Jurkat, Clone E6-1 (cell line): ENCODE measurements at regions not wholly inside any gene's neighbourhood (a gene's known extent, or its start where the extent isn't known, plus 50 kb on each side); places are given as distances from the start of the nearest gene placed in this dataset.

Experiments
- DNase-seq: peaks from one replicate; pipeline ENCODE4 v3.0.0-alpha.2; 2011; ENCODE audit warnings: low read depth, low spot score
- H3K4me3 ChIP-seq: 2 replicates; pipeline ENCODE4 v1.5.1; 2011; ENCODE audit warnings: mild to moderate bottlenecking, low read length, control low read depth, moderate library complexity

- no peak for DNase-seq
- no peak overlapping the region for H3K4me3 ChIP-seq
Observed at GRCh38 chr12:17372508-17372907, 717.5 kb downstream of the RERGL start.

DNA sequence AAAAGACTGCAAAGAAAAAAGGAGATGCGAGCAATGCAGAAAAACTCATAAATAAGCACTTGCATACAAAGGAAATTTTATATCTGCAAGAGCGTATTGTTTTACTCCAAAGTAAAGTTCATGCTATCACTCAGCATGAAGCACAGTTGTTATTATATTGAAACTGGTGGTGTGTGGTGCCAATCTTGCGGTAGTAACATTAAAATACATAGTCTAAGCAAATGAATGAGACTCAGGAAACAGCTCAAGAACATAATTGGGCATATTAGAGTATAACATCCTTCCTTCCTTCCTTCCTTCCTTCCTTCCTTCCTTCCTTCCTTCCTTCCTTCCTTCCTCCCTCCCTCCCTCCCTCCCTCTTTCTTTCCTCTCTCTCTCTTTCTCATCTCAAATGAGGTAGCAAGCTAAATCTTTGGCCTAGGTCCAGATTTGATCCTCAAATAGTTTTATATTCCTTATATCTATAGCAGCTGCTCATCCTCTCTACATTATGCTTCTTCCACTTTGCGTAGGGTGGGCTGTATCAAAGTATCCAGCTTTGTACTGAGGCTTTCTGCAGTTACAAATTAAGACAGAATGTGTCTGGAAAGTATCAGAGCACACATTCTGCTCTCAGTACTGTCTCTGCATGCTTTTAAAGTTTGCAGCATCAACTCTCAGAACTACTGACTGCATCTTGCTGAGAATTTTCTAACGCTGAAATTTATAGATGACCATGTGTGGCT lies 718.3 kb downstream of the RERGL start:
- no peak for DNase-seq
- no peak overlapping the region for H3K4me3 ChIP-seq

DNA sequence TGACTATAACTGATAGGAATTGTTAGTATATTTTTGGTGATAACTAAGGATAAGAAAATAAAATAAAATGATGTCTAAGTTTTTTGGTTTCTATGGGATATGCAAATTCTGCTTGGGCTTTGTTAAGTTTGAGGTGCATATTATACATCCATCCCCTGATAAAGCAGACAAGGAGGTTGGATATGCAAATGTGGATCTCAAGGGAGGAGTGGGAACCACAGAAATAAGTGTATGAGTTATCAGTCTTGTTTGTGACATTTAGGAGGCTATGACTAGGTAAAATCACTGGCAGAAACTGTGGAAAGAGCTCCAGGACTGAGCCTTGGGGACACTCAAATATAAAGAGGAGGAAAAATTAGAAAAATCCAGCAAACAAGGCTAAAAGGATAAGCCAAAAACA lies 719.4 kb downstream of the RERGL start:
- DNase-seq: no peak
- no peak overlapping the region for H3K4me3 ChIP-seq

- DNase-seq: no peak
- no peak overlapping the region for H3K4me3 ChIP-seq
Observed at GRCh38 chr12:17369556-17369955, 720.4 kb downstream of the RERGL start.

GRCh38 chr12:17361224-17361623 lies 728.8 kb downstream of the RERGL start:
- DNase-seq: no peak

GRCh38 chr12:17358835-17359234 lies 731.2 kb downstream of the RERGL start:
- no peak overlapping the region for H3K4me3 ChIP-seq
- no peak for DNase-seq

More at GRCh38 chr12:17361224-17361623, 728.8 kb downstream of the RERGL start:
- H3K4me3 ChIP-seq: no peak overlapping the region

DNA sequence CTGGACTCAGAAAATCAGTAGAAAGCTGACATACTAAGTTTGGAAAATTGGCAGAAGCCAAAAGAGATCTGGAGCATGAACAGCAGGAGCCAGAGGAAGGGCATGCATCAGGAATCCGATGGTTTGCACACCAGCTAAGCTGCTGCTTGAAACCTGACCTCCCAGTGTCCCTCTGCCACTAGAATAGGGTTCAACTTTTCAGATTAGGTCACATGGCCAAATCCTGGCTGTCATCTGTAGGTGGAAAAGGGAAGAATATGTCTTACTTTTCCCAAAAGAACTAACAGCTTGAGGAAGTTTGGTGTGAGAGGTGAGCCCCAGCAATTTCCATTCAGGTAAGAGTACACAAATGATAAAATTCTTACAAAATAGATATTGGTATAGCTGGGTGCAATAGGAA lies 732.6 kb downstream of the RERGL start:
- no peak for DNase-seq

GRCh38 chr12:17352164-17352563 lies 737.8 kb downstream of the RERGL start:
- DNase-seq: no peak
- H3K4me3 ChIP-seq: no peak overlapping the region

More for the DNA sequence above, 732.6 kb downstream of the RERGL start:
- H3K4me3 ChIP-seq: no peak overlapping the region

DNA sequence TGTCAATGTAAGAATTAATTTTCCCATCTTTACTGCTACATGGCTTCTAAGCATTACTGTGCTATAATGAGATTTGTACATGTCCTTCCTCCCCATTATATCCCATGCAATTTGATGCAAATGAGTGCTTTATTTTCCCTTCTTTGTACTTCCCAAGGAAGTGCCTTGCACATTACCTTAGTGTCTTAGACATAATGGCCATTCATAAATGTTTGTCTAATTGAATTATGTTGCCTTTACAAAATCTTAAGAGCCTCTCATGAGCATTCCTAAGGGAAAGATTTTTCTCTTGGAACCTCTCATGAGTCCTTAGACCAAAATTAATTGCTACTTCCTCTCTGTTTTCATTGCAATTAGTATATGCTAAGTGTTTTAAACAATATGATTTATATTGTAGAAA lies 741.7 kb downstream of the RERGL start:
- no peak for DNase-seq
- no peak overlapping the region for H3K4me3 ChIP-seq

GRCh38 chr12:17344649-17345048 lies 738.7 kb upstream of the LMO3 start:
- no peak for DNase-seq
- no peak overlapping the region for H3K4me3 ChIP-seq

DNA sequence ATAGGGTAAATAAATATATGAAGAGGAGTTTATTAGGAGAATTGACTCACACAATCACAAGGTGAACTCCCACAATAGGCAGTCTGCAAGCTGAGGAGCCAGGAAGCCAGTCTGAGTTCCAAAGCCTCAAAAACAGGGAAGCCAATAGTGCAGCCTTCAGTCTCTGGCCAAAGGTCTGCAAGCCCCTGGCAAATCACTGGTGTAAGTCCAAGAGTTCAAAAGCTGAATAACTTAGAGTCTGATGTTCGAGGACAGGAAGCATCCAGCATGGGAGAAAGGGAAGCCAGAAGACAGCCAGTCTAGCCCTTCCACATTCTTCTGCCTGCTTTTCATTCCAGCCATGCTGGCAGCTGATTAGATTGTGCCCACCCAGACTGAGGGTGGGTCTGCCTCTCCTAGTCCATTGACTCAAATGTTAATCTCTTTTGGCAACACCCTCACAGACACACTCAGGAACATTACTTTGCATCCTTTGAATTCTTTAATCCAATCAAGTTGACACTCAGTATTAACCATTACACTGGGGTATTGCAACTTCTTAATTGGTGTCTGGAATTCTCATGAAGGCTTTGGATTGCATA lies 736.5 kb upstream of the LMO3 start:
- DNase-seq: no peak
- no peak overlapping the region for H3K4me3 ChIP-seq

- no peak for DNase-seq
- H3K4me3 ChIP-seq: no peak overlapping the region
Observed at GRCh38 chr12:17335487-17335886, 729.5 kb upstream of the LMO3 start.

DNA sequence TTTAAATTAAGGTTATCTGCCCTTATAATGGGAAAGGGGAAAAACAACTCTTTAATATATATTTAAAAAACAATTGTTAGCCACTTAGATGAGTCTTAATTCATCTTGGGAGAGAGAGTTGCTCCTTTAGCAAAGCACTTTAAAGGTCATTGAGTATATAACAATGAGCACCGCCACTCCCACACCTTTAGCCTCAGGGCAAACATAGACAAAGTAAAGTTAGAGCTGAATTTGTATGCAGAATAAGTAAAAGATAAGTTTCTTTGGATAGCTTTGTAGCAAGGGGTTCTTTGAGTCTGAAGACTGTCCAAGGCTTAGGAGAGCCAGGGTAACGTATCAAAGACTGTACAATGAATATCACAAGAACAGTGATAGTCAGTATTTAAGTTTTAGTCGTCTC lies 728.8 kb upstream of the LMO3 start:
- no peak for DNase-seq
- H3K4me3 ChIP-seq: no peak overlapping the region

GRCh38 chr12:17333287-17333686 lies 727.3 kb upstream of the LMO3 start:
- no peak for DNase-seq
- H3K4me3 ChIP-seq: no peak overlapping the region

DNA sequence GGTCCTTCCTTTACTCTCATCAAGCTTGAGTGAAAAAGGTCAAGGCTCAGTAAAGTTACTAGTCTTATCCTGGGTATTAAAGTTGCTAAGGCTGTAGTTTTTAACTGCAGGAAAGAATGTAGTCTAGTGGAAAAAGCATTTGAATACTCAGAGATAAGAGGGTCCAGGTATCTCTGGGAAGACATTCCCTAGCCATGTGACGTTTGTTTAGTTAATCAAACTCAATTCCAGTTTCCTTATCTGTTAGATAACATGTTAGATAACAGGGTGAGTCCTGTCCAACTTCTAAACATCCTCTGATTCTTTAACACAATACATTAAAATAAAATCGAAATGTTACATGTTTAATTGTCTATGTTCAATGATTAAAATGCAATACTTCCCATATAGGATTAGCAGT lies 720.7 kb upstream of the LMO3 start:
- no peak for DNase-seq

GRCh38 chr12:17322090-17322489 lies 716.1 kb upstream of the LMO3 start:
- no peak overlapping the region for H3K4me3 ChIP-seq
- DNase-seq: no peak

More for the DNA sequence above, 720.7 kb upstream of the LMO3 start:
- no peak overlapping the region for H3K4me3 ChIP-seq

DNA sequence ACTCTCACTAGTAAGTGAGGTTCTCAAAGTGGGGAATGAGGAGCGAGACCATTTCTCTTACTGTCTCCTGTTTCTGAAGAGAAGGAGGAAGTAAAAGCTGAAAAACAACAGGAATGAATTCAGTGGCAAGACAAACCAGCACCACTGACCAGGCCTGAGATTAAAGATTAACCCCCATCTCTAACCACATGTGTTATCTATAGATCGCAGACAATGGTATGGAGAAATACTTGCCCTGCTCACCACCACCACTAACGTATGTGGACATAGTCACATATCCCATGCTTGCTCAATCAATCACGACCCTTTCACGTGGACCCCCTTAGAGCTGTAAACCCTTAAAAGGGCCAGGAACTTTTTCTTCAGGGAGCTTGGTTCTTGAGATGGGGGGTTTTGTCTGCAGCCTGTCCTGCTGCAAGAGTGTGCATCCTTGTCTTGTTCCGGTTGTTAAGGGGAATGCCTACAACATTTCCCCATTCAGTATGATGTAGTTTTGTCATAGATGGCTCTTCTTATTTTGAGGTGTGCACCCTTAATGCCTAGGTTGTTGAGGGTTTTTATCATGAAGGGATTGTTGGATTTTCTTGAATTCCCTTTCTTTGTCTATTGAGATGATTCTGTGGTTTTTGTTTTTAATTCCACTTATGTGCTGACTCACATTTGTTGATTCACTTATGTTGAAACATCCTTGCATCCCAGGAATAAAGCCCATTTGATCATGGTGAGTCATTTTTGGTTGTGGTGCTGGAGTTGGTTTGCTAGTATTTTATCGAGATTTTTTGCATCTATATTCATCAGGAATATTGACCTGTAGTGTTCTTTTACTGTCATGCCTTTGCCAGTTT lies 698.8 kb upstream of the LMO3 start:
- no peak overlapping the region for H3K4me3 ChIP-seq
- no peak for DNase-seq

GRCh38 chr12:17302001-17302400 lies 696.0 kb upstream of the LMO3 start:
- no peak for DNase-seq
- H3K4me3 ChIP-seq: no peak overlapping the region

GRCh38 chr12:17301544-17301943 lies 695.6 kb upstream of the LMO3 start:
- DNase-seq: no peak
- no peak overlapping the region for H3K4me3 ChIP-seq

DNA sequence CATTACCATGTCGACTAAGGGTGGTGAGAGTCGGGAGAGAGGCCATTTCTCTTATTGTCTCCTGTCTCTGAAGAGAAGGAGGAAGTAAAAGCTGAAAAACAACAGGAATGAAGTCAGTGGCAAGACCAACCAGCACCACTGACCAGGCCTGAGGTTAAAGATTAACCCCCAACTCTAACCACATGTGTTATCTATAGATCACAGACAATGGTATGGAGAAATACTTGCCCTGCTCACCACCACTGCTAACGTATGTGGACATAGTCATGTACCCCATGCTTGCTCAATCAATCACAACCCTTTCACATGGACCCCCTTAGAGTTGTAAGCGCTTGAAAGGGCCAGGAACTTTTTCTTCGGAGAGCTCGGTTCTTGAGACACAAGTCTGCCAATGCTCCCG lies 690.9 kb upstream of the LMO3 start:
- no peak overlapping the region for H3K4me3 ChIP-seq
- DNase-seq: no peak
